Neural cell (in vitro differentiated cells): ENCODE measurements at regions not wholly inside any gene's neighbourhood (a gene's known extent, or its start where the extent isn't known, plus 50 kb on each side); places are given as distances from the start of the nearest gene placed in this dataset.

ENCODE experiments used
- CTCF ChIP-seq: fragments of 450-650 bp; IDR thresholded peaks from 2 replicates; pipeline ENCODE4 v1.5.1; 2014; ENCODE audit warnings: antibody characterized with exemption, mild to moderate bottlenecking, moderate library complexity; ENCODE audit not compliant: poor library complexity, severe bottlenecking
- EP300 ChIP-seq: fragments of 450-650 bp; conservative IDR thresholded peaks from 2 replicates; pipeline ENCODE4 v1.6.1; 2014; ENCODE audit warnings: antibody characterized with exemption, mild to moderate bottlenecking, moderate library complexity; ENCODE audit not compliant: poor library complexity, severe bottlenecking
- EZH2 ChIP-seq: fragments of 200-600, 300-800 bp; shearing (Covaris generic), sonication (generic); IDR thresholded peaks from 2 replicates; pipeline ENCODE4 v1.6.1; 2014; ENCODE audit warnings: antibody characterized with exemption, low read length, borderline replicate concordance, mild to moderate bottlenecking; ENCODE audit not compliant: insufficient read depth, poor library complexity, severe bottlenecking
- MXI1 ChIP-seq: fragments of 450-650 bp; conservative IDR thresholded peaks from 2 replicates; pipeline ENCODE4 v1.6.1; 2014; ENCODE audit warnings: antibody characterized with exemption, mild to moderate bottlenecking; ENCODE audit not compliant: poor library complexity, severe bottlenecking
- POLR2AphosphoS5 ChIP-seq: IDR thresholded peaks from 2 replicates; pipeline ENCODE4 v1.6.1; 2012
- RAD21 ChIP-seq: fragments of 450-650 bp; conservative IDR thresholded peaks from 2 replicates; pipeline ENCODE4 v1.6.1; 2014; ENCODE audit warnings: antibody characterized with exemption, mild to moderate bottlenecking, moderate library complexity
- TAF1 ChIP-seq: IDR thresholded peaks from 2 replicates; pipeline ENCODE4 v1.6.1; 2012; ENCODE audit warnings: low read depth
- TF ChIP-seq, protein P1 (sequence below): IDR thresholded peaks from 2 replicates; pipeline ENCODE4 v1.6.1; 2012; ENCODE audit warnings: borderline replicate concordance

DNA sequence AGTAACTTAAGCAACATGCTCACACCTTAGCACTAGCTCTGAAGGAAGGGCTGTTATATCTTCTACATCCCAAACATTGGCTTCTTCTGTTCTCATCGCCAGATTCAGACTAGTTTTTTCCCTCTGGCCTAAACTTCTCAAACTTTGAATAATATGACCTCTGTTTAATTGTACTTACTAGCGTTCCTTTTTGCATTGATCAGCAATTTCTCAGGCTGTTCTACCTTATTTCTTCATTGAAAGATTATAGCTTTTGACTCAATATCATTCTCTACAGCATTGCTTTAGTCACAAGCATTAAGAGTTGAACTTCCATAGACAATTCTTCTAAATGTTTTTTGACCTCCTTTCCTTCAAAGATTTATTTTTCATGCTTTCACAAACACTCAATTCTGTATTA, 659.2 kb downstream of the PCDH7 start:
- TF ChIP-seq EZH2 = no peak
- TF ChIP-seq CTCF = no peak
- TF ChIP-seq POLR2AphosphoS5 = no peak
- TF ChIP-seq TAF1 = no peak
- TF ChIP-seq EP300 = no peak
- no peak for TF ChIP-seq MXI1
- TF ChIP-seq, protein P1, sequence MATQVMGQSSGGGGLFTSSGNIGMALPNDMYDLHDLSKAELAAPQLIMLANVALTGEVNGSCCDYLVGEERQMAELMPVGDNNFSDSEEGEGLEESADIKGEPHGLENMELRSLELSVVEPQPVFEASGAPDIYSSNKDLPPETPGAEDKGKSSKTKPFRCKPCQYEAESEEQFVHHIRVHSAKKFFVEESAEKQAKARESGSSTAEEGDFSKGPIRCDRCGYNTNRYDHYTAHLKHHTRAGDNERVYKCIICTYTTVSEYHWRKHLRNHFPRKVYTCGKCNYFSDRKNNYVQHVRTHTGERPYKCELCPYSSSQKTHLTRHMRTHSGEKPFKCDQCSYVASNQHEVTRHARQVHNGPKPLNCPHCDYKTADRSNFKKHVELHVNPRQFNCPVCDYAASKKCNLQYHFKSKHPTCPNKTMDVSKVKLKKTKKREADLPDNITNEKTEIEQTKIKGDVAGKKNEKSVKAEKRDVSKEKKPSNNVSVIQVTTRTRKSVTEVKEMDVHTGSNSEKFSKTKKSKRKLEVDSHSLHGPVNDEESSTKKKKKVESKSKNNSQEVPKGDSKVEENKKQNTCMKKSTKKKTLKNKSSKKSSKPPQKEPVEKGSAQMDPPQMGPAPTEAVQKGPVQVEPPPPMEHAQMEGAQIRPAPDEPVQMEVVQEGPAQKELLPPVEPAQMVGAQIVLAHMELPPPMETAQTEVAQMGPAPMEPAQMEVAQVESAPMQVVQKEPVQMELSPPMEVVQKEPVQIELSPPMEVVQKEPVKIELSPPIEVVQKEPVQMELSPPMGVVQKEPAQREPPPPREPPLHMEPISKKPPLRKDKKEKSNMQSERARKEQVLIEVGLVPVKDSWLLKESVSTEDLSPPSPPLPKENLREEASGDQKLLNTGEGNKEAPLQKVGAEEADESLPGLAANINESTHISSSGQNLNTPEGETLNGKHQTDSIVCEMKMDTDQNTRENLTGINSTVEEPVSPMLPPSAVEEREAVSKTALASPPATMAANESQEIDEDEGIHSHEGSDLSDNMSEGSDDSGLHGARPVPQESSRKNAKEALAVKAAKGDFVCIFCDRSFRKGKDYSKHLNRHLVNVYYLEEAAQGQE = no peak
- TF ChIP-seq RAD21 = no peak
